HEK293 (cell line): ENCODE measurements at regions not wholly inside any gene's neighbourhood (a gene's known extent, or its start where the extent isn't known, plus 50 kb on each side); places are given as distances from the start of the nearest gene placed in this dataset.

Source experiments
- MEIS1 ChIP-seq: sonication (generic); formaldehyde crosslinking; IDR thresholded peaks from 2 replicates; pipeline ENCODE4 v1.8.1; 2022; ENCODE audit warnings: missing genetic modification reagents, mild to moderate bottlenecking, borderline replicate concordance
- ZNF174 ChIP-seq: fragments of 450-650 bp; formaldehyde crosslinking; IDR thresholded peaks from 2 replicates; pipeline ENCODE4 v1.5.0; 2017; ENCODE audit warnings: missing biosample characterization, mild to moderate bottlenecking, missing genetic modification characterization
- ZNF350 ChIP-seq: fragments of 450-650 bp; formaldehyde crosslinking; IDR thresholded peaks from 2 replicates; pipeline ENCODE4 v1.5.0; 2017; ENCODE audit warnings: missing biosample characterization, mild to moderate bottlenecking, missing genetic modification characterization
- ZNF560 ChIP-seq: fragments of 450-650 bp; formaldehyde crosslinking; IDR thresholded peaks from 2 replicates; pipeline ENCODE4 v1.5.1; 2017; ENCODE audit warnings: missing biosample characterization, missing genetic modification characterization, borderline replicate concordance
- TF ChIP-seq, protein P1 (sequence below): fragments of 450-650 bp; formaldehyde crosslinking; IDR thresholded peaks from 2 replicates; pipeline ENCODE4 v1.5.1; 2017; ENCODE audit warnings: missing biosample characterization, missing genetic modification characterization
- TF ChIP-seq, protein P2 (sequence below): fragments of 450-650 bp; formaldehyde crosslinking; IDR thresholded peaks from 2 replicates; pipeline ENCODE4 v1.5.1; 2016; ENCODE audit warnings: missing biosample characterization, missing genetic modification characterization
- TF ChIP-seq, protein P3 (sequence below): fragments of 450-650 bp; formaldehyde crosslinking; IDR thresholded peaks from 2 replicates; pipeline ENCODE4 v1.5.1; 2016; ENCODE audit warnings: missing biosample characterization, missing genetic modification characterization

DNA sequence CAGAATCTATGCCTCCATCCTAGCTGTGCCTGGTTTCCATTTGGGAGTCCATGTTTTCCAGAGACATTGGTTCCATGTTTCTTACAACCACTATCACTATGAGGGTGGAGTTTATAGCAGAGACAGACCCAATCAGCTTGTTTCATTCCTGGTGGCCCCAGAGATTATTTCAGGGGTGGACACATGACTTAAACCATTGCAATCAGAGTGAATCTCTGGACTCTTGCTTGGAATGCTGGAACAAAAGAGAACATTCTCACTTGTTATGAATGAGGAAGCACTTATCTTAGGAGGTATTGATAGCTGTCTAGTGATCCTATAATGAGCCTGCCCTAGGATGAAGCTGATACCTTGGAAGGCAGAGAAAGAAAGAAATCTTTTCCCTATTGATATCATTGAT lies 250.3 kb downstream of the ATG4C start:
- TF ChIP-seq, protein P1, sequence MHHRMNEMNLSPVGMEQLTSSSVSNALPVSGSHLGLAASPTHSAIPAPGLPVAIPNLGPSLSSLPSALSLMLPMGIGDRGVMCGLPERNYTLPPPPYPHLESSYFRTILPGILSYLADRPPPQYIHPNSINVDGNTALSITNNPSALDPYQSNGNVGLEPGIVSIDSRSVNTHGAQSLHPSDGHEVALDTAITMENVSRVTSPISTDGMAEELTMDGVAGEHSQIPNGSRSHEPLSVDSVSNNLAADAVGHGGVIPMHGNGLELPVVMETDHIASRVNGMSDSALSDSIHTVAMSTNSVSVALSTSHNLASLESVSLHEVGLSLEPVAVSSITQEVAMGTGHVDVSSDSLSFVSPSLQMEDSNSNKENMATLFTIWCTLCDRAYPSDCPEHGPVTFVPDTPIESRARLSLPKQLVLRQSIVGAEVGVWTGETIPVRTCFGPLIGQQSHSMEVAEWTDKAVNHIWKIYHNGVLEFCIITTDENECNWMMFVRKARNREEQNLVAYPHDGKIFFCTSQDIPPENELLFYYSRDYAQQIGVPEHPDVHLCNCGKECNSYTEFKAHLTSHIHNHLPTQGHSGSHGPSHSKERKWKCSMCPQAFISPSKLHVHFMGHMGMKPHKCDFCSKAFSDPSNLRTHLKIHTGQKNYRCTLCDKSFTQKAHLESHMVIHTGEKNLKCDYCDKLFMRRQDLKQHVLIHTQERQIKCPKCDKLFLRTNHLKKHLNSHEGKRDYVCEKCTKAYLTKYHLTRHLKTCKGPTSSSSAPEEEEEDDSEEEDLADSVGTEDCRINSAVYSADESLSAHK (tag by site-specific recombination): no peak
- TF ChIP-seq ZNF350 (tag by site-specific recombination) (no peak), MEIS1 (CRISPR knock-in tag) (no peak), ZNF174 (tag by site-specific recombination) (no peak), ZNF560 (tag by site-specific recombination) (no peak)
- TF ChIP-seq, protein P2, sequence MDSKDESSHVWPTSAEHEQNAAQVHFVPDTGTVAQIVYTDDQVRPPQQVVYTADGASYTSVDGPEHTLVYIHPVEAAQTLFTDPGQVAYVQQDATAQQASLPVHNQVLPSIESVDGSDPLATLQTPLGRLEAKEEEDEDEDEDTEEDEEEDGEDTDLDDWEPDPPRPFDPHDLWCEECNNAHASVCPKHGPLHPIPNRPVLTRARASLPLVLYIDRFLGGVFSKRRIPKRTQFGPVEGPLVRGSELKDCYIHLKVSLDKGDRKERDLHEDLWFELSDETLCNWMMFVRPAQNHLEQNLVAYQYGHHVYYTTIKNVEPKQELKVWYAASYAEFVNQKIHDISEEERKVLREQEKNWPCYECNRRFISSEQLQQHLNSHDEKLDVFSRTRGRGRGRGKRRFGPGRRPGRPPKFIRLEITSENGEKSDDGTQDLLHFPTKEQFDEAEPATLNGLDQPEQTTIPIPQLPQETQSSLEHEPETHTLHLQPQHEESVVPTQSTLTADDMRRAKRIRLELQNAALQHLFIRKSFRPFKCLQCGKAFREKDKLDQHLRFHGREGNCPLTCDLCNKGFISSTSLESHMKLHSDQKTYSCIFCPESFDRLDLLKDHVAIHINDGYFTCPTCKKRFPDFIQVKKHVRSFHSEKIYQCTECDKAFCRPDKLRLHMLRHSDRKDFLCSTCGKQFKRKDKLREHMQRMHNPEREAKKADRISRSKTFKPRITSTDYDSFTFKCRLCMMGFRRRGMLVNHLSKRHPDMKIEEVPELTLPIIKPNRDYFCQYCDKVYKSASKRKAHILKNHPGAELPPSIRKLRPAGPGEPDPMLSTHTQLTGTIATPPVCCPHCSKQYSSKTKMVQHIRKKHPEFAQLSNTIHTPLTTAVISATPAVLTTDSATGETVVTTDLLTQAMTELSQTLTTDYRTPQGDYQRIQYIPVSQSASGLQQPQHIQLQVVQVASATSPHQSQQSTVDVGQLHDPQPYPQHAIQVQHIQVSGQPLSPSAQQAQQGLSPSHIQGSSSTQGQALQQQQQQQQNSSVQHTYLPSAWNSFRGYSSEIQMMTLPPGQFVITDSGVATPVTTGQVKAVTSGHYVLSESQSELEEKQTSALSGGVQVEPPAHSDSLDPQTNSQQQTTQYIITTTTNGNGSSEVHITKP (tag by site-specific recombination): no peak
- TF ChIP-seq, protein P3, sequence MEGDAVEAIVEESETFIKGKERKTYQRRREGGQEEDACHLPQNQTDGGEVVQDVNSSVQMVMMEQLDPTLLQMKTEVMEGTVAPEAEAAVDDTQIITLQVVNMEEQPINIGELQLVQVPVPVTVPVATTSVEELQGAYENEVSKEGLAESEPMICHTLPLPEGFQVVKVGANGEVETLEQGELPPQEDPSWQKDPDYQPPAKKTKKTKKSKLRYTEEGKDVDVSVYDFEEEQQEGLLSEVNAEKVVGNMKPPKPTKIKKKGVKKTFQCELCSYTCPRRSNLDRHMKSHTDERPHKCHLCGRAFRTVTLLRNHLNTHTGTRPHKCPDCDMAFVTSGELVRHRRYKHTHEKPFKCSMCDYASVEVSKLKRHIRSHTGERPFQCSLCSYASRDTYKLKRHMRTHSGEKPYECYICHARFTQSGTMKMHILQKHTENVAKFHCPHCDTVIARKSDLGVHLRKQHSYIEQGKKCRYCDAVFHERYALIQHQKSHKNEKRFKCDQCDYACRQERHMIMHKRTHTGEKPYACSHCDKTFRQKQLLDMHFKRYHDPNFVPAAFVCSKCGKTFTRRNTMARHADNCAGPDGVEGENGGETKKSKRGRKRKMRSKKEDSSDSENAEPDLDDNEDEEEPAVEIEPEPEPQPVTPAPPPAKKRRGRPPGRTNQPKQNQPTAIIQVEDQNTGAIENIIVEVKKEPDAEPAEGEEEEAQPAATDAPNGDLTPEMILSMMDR: no peak
